B cell (primary cell): ENCODE measurements at regions not wholly inside any gene's neighbourhood (a gene's known extent, or its start where the extent isn't known, plus 50 kb on each side); places are given as distances from the start of the nearest gene placed in this dataset.

ENCODE experiments used
- CTCF ChIP-seq: fragments of 200-600 bp; IDR thresholded peaks from one replicate; pipeline ENCODE4 v1.8.0; 2022; ENCODE audit warnings: antibody characterized with exemption, mild to moderate bottlenecking
- EZH2 ChIP-seq: IDR thresholded peaks from 2 replicates; pipeline ENCODE4 v1.6.1; 2012; ENCODE audit warnings: borderline replicate concordance, low read depth, mild to moderate bottlenecking, moderate library complexity, low read length; ENCODE audit not compliant: insufficient read depth, poor library complexity, severe bottlenecking

- TF ChIP-seq CTCF (no peak), EZH2 (no peak)
These were observed 216.8 kb downstream of the BAMBI start for GRCh38 chr10:28894146-28894545.
